GM18519 (cell line): ENCODE measurements at regions not wholly inside any gene's neighbourhood (a gene's known extent, or its start where the extent isn't known, plus 50 kb on each side); places are given as distances from the start of the nearest gene placed in this dataset.

Experiments used
- ATAC-seq: cut with Tn5 transposase; IDR thresholded peaks from one replicate; pipeline ENCODE4 v1.9.1; 2021; ENCODE audit warnings: mild to moderate bottlenecking, moderate library complexity; ENCODE audit not compliant: unreplicated experiment, low FRiP score

- no peak for ATAC-seq
Observed at GRCh38 chr3:193844472-193844871, 251.5 kb downstream of the OPA1 start.

- no peak for ATAC-seq
Observed at GRCh38 chr3:193845144-193845543, 252.1 kb downstream of the OPA1 start.

GRCh38 chr3:193846569-193846968, 253.6 kb downstream of the OPA1 start:
- ATAC-seq = no peak

- no peak for ATAC-seq
Observed at GRCh38 chr3:193847402-193847801, 254.4 kb downstream of the OPA1 start.

GRCh38 chr3:193848547-193848946, 255.5 kb downstream of the OPA1 start:
- no peak for ATAC-seq

GRCh38 chr3:193850084-193850619, 257.1 kb downstream of the OPA1 start:
- no peak for ATAC-seq

GRCh38 chr3:193851428-193851847, 258.4 kb downstream of the OPA1 start:
- no peak for ATAC-seq

- ATAC-seq = no peak
Observed at GRCh38 chr3:193851941-193852674, 259.1 kb downstream of the OPA1 start.

- no peak for ATAC-seq
Observed at GRCh38 chr3:193852901-193853300, 259.9 kb downstream of the OPA1 start.

- ATAC-seq = no peak
Observed at GRCh38 chr3:193853511-193854219, 260.7 kb downstream of the OPA1 start.

- no peak for ATAC-seq
Observed at GRCh38 chr3:193857996-193858395, 265.0 kb downstream of the OPA1 start.

GRCh38 chr3:193859195-193859594, 266.2 kb downstream of the OPA1 start:
- ATAC-seq = no peak

- no peak for ATAC-seq
Observed at GRCh38 chr3:193861012-193861411, 268.0 kb downstream of the OPA1 start.

- no peak for ATAC-seq
Observed at GRCh38 chr3:193862843-193863242, 269.8 kb downstream of the OPA1 start.

- ATAC-seq = no peak
Observed at GRCh38 chr3:193863657-193864357, 270.8 kb downstream of the OPA1 start.

GRCh38 chr3:193865339-193865738, 270.6 kb upstream of the HES1 start:
- ATAC-seq = peak; percentile 94

- ATAC-seq = no peak
Observed at GRCh38 chr3:193865896-193866480, 270.0 kb upstream of the HES1 start.

- no peak for ATAC-seq
Observed at GRCh38 chr3:193868590-193868989, 267.4 kb upstream of the HES1 start.

- no peak for ATAC-seq
Observed at GRCh38 chr3:193869221-193870201, 266.4 kb upstream of the HES1 start.
